ENCODE measurements at regions not wholly inside any gene's neighbourhood (a gene's known extent, or its start where the extent isn't known, plus 50 kb on each side); places are given as distances from the start of the nearest gene placed in this dataset.

DNA sequence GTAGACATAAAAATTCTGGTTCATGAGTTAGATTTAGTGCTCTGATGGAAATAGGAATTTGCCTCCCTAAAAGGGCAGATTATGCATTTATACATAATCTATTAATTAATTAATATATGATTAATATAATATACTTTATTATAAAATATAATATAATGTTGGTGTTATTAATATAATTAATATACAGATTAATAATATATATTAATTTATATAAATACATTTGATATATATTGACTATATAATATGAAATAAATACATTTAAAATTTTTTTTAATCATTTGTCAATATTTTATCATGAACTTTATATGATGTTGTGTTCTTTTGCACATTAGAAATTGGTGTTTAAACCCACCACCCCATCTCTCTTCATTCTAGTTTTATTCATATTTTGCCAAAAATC lies 652.1 kb upstream of the ZNF804A start:
- no peaks in the 10 kb centered on the region for H3K9me1 ChIP-seq (ENCODE audit: control insufficient read depth, extremely low read depth, insufficient read depth, low read length)
- dilution Hi-C loops (cut with MboI; ENCODE audit: extremely low pct_ligation_motif_present, low sequenced_read_pairs): no loop called here
- H3K9me3 ChIP-seq (ENCODE audit: control insufficient read depth, low read depth, low read length): no peaks in the 10 kb centered on the region
- H3K4me3 ChIP-seq (ENCODE audit: control insufficient read depth in 2 of 3, extremely low read depth in 1 of 3, insufficient read depth in 2 of 3, low read depth in 1 of 3, low read length in 3 of 3): no peak overlapping the region
- H4K20me1 ChIP-seq (ENCODE audit: control insufficient read depth, extremely low read depth, insufficient read depth, low read length): no peaks in the 10 kb centered on the region
- no peak overlapping the region for H3K27ac ChIP-seq (ENCODE audit: control insufficient read depth, insufficient read depth, low read length)
- H3K4me2 ChIP-seq (ENCODE audit: control insufficient read depth, extremely low read depth, insufficient read depth, low read depth, low read length): no peak overlapping the region
- H3K9ac ChIP-seq (ENCODE audit: control insufficient read depth, extremely low read depth, insufficient read depth, low read length): no peak overlapping the region
- no peak overlapping the region for H2AFZ ChIP-seq (ENCODE audit: control insufficient read depth, low read length)
- H3K79me2 ChIP-seq (ENCODE audit: control insufficient read depth, insufficient read depth, low read length): no peaks in the 10 kb centered on the region
- DNase-seq (ENCODE audit: low read depth, low spot score) (no peak), FAIRE-seq (no peak)
- no peaks in the 10 kb centered on the region for H3K36me3 ChIP-seq (ENCODE audit: control insufficient read depth in 2 of 2, extremely low read depth in 1 of 2, insufficient read depth in 2 of 2, low read length in 2 of 2)
- TF ChIP-seq, protein P1, sequence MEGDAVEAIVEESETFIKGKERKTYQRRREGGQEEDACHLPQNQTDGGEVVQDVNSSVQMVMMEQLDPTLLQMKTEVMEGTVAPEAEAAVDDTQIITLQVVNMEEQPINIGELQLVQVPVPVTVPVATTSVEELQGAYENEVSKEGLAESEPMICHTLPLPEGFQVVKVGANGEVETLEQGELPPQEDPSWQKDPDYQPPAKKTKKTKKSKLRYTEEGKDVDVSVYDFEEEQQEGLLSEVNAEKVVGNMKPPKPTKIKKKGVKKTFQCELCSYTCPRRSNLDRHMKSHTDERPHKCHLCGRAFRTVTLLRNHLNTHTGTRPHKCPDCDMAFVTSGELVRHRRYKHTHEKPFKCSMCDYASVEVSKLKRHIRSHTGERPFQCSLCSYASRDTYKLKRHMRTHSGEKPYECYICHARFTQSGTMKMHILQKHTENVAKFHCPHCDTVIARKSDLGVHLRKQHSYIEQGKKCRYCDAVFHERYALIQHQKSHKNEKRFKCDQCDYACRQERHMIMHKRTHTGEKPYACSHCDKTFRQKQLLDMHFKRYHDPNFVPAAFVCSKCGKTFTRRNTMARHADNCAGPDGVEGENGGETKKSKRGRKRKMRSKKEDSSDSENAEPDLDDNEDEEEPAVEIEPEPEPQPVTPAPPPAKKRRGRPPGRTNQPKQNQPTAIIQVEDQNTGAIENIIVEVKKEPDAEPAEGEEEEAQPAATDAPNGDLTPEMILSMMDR (optimal IDR thresholded peaks at IDR 0.05 in 1 of 3, IDR thresholded peaks at IDR 0.05 in 1 of 3, conservative IDR thresholded peaks at IDR 0.05 in 1 of 3; ENCODE audit: extremely low read depth in 1 of 3, insufficient read depth in 2 of 3, low read length in 3 of 3): no peak
- no peak for TF ChIP-seq EZH2 (IDR thresholded peaks at IDR 0.05; ENCODE audit: low read length)
- no peaks in the 10 kb centered on the region for H3K4me1 ChIP-seq (ENCODE audit: control insufficient read depth, extremely low read depth, insufficient read depth, low read length)
- no peaks in the 10 kb centered on the region for H3K27me3 ChIP-seq (ENCODE audit: control insufficient read depth, extremely low read depth, insufficient read depth, low read length)

DNA sequence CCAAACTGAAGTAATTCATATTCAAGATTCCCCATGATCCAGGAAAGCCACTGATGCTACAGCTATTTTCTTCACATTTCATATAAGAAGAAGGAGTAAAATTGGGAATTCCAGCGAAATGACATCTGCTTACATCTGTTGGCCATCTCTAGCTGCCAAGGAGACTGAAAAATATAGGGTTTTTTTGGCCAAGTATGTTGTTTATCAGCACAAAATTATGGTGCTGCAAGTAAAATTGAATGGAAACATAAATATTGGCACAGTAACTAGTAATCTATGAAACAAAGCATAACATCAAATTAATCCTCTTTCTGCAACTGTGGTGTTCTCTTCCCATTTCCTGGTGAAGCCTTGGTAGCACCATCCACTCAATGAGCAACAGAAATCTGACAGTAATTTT lies 649.5 kb upstream of the ZNF804A start:
- dilution Hi-C loops (cut with MboI; ENCODE audit: extremely low pct_ligation_motif_present, low sequenced_read_pairs): no loop called here
- FAIRE-seq: no peak
- no peak overlapping the region for H3K4me3 ChIP-seq (ENCODE audit: control insufficient read depth in 2 of 3, extremely low read depth in 1 of 3, insufficient read depth in 2 of 3, low read depth in 1 of 3, low read length in 3 of 3)

More for the DNA sequence above, 649.5 kb upstream of the ZNF804A start:
- Histone ChIP-seq H3K9ac (ENCODE audit: control insufficient read depth, extremely low read depth, insufficient read depth, low read length) (no peak overlapping the region), H2AFZ (ENCODE audit: control insufficient read depth, low read length) (no peak overlapping the region), H3K4me2 (ENCODE audit: control insufficient read depth, extremely low read depth, insufficient read depth, low read depth, low read length) (no peak overlapping the region), H3K9me3 (ENCODE audit: control insufficient read depth, low read depth, low read length) (no peaks in the 10 kb centered on the region), H3K27ac (ENCODE audit: control insufficient read depth, insufficient read depth, low read length) (no peak overlapping the region), H3K79me2 (ENCODE audit: control insufficient read depth, insufficient read depth, low read length) (no peaks in the 10 kb centered on the region), H3K9me1 (ENCODE audit: control insufficient read depth, extremely low read depth, insufficient read depth, low read length) (no peaks in the 10 kb centered on the region), H3K36me3 (ENCODE audit: control insufficient read depth in 2 of 2, extremely low read depth in 1 of 2, insufficient read depth in 2 of 2, low read length in 2 of 2) (no peaks in the 10 kb centered on the region), H4K20me1 (ENCODE audit: control insufficient read depth, extremely low read depth, insufficient read depth, low read length) (no peaks in the 10 kb centered on the region), H3K4me1 (ENCODE audit: control insufficient read depth, extremely low read depth, insufficient read depth, low read length) (no peaks in the 10 kb centered on the region), H3K27me3 (ENCODE audit: control insufficient read depth, extremely low read depth, insufficient read depth, low read length) (no peaks in the 10 kb centered on the region)
- TF ChIP-seq, protein P1 (optimal IDR thresholded peaks at IDR 0.05 in 1 of 3, IDR thresholded peaks at IDR 0.05 in 1 of 3, conservative IDR thresholded peaks at IDR 0.05 in 1 of 3; ENCODE audit: extremely low read depth in 1 of 3, insufficient read depth in 2 of 3, low read length in 3 of 3): no peak
- no peak for TF ChIP-seq EZH2 (IDR thresholded peaks at IDR 0.05; ENCODE audit: low read length)
- no peak for DNase-seq (ENCODE audit: low read depth, low spot score)

Measured in keratinocyte (primary cell).